CD4-positive, alpha-beta T cell (primary cell): ENCODE measurements at regions not wholly inside any gene's neighbourhood (a gene's known extent, or its start where the extent isn't known, plus 50 kb on each side); places are given as distances from the start of the nearest gene placed in this dataset.

Experiments used
- ATAC-seq: fragments of 200-7000 bp; cut with Tn5 transposase; one replicate; pipeline ENCODE4 v1.10.0; 2022; ENCODE audit warnings: mild to moderate bottlenecking; ENCODE audit not compliant: poor library complexity
- CTCF ChIA-PET: fragments of 350-600 bp; sonication (Branson Sonifier 250); formaldehyde crosslinking; loops from one replicate; lab custom pipeline; 2021; ENCODE audit warnings: antibody characterized with exemption, inconsistent platforms; lab: Charles Lee
- POLR2A ChIA-PET: fragments of 350-600 bp; sonication (Branson Sonifier 250); formaldehyde crosslinking; loops from one replicate; lab custom pipeline; 2021; ENCODE audit warnings: antibody characterized with exemption, inconsistent platforms; lab: Charles Lee
- DNase-seq, 14 experiments: peaks; one replicate each; pipeline ENCODE4 v3.0.0-alpha.2; 2013 to 2020; ENCODE audit warnings: mixed read lengths in 2 of 14
- H3K27ac ChIP-seq, 2 donors: one replicate each; pipeline versions ENCODE4 v1.5.1 to v1.7.0; 2013; ENCODE audit warnings: low read length in 2 of 2, low read depth in 1 of 2, mild to moderate bottlenecking in 1 of 2
- H3K27me3 ChIP-seq, 2 experiments: 1 replicate in 1 of 2; 2 replicates in 1 of 2; pipeline versions ENCODE4 v1.6.1 to v1.7.0; 2013; ENCODE audit warnings: low read length in 2 of 2, control low read depth in 1 of 2, mild to moderate bottlenecking in 1 of 2, moderate library complexity in 1 of 2; ENCODE audit not compliant: insufficient read depth in 2 of 2, control insufficient read depth in 1 of 2
- H3K36me3 ChIP-seq: one replicate; pipeline ENCODE4 v1.6.1; 2013; ENCODE audit warnings: low read length, control low read depth; ENCODE audit not compliant: insufficient read depth
- H3K4me1 ChIP-seq: one replicate; pipeline ENCODE4 v1.6.1; 2013; ENCODE audit warnings: low read length, control low read depth; ENCODE audit not compliant: insufficient read depth
- H3K4me3 ChIP-seq: one replicate; pipeline ENCODE4 v1.5.1; 2013; ENCODE audit warnings: mild to moderate bottlenecking, low read length, moderate library complexity
- H3K9me3 ChIP-seq, 2 experiments: 1 replicate in 1 of 2; 2 replicates in 1 of 2; pipeline versions ENCODE4 v1.6.1 to v1.7.0; 2013; ENCODE audit warnings: low read length in 2 of 2, mild to moderate bottlenecking in 2 of 2, control low read depth in 1 of 2, moderate library complexity in 1 of 2; ENCODE audit not compliant: control insufficient read depth in 1 of 2, insufficient read depth in 1 of 2
- H3K27ac Mint-ChIP-seq: one replicate; pipeline ENCODE4 v1.8.0; 2020; ENCODE audit warnings: mixed read lengths
- H3K27me3 Mint-ChIP-seq: one replicate; pipeline ENCODE4 v1.8.0; 2021; ENCODE audit warnings: mixed read lengths
- H3K36me3 Mint-ChIP-seq: one replicate; pipeline ENCODE4 v1.8.0; 2021; ENCODE audit warnings: low read depth, mixed read lengths
- H3K4me1 Mint-ChIP-seq: one replicate; pipeline ENCODE4 v1.8.0; 2021; ENCODE audit warnings: low read depth, mixed read lengths
- H3K4me3 Mint-ChIP-seq: one replicate; pipeline ENCODE4 v1.8.0; 2020; ENCODE audit warnings: mild to moderate bottlenecking, mixed read lengths
- H3K9me3 Mint-ChIP-seq: one replicate; pipeline ENCODE4 v1.8.0; 2020; ENCODE audit warnings: mixed read lengths
- CTCF ChIP-seq: fragments of 200-600 bp; IDR thresholded peaks from one replicate; pipeline ENCODE4 v1.8.0; 2022; ENCODE audit warnings: antibody characterized with exemption, mild to moderate bottlenecking
- intact Hi-C, 2 experiments: fragments of 100-400 bp; cut with DNase I in 1 of 2; cut with micrococcal nuclease in 1 of 2; formaldehyde crosslinking; loops; one replicate each; pipeline versions ENCODE4 v1.15.1 to v1.9.0; 2023 to 2025; cut with DNase I, micrococcal nuclease

- no peaks in the 10 kb centered on the region for H3K27me3 Mint-ChIP-seq
- CTCF ChIA-PET = no interaction called here
- intact Hi-C loops = no loop called here
Observed at GRCh38 chr3:188067932-188068331, 86.0 kb upstream of the LPP start.

GRCh38 chr3:188068342-188068741 is 85.6 kb upstream of the LPP start:
- ATAC-seq = no peak
- Histone ChIP-seq H3K36me3 (no peaks in the 10 kb centered on the region), H3K9me3 (no peaks in the 10 kb centered on the region), H3K27ac (no peak overlapping the region), H3K4me3 (no peak overlapping the region), H3K4me1 (no peaks in the 10 kb centered on the region), H3K27me3 (no peaks in the 10 kb centered on the region)
- POLR2A ChIA-PET = no interaction called here
- TF ChIP-seq CTCF = no peak
- no peaks in the 10 kb centered on the region for H3K27me3 Mint-ChIP-seq
- no peaks in the 10 kb centered on the region for H3K9me3 Mint-ChIP-seq
- H3K36me3 Mint-ChIP-seq = no peaks in the 10 kb centered on the region
- no peak for DNase-seq
- H3K27ac Mint-ChIP-seq = no peak overlapping the region
- CTCF ChIA-PET = no interaction called here
- no peak overlapping the region for H3K4me3 Mint-ChIP-seq
- intact Hi-C loops = no loop called here
- no peaks in the 10 kb centered on the region for H3K4me1 Mint-ChIP-seq

More at GRCh38 chr3:188067932-188068331, 86.0 kb upstream of the LPP start:
- H3K27ac Mint-ChIP-seq = no peak overlapping the region
- H3K27me3 ChIP-seq = no peaks in the 10 kb centered on the region
- POLR2A ChIA-PET = no interaction called here
- H3K27ac ChIP-seq = no peak overlapping the region
- no peaks in the 10 kb centered on the region for H3K36me3 Mint-ChIP-seq
- DNase-seq = no peak
- H3K36me3 ChIP-seq = no peaks in the 10 kb centered on the region
- H3K4me3 ChIP-seq = no peak overlapping the region
- H3K4me1 ChIP-seq = no peaks in the 10 kb centered on the region
- TF ChIP-seq CTCF = no peak
- no peaks in the 10 kb centered on the region for H3K9me3 ChIP-seq
- no peak for ATAC-seq
- H3K9me3 Mint-ChIP-seq = no peaks in the 10 kb centered on the region
- no peak overlapping the region for H3K4me3 Mint-ChIP-seq
- no peaks in the 10 kb centered on the region for H3K4me1 Mint-ChIP-seq

- no peak overlapping the region for H3K4me3 Mint-ChIP-seq
- no peaks in the 10 kb centered on the region for H3K27me3 ChIP-seq
- CTCF ChIA-PET = no interaction called here
- no peak overlapping the region for H3K4me3 ChIP-seq
- no peak overlapping the region for H3K27ac ChIP-seq
- H3K27me3 Mint-ChIP-seq = no peaks in the 10 kb centered on the region
- ATAC-seq = no peak
- H3K9me3 ChIP-seq = no peaks in the 10 kb centered on the region
- no peaks in the 10 kb centered on the region for H3K9me3 Mint-ChIP-seq
- no peaks in the 10 kb centered on the region for H3K4me1 Mint-ChIP-seq
- H3K27ac Mint-ChIP-seq = no peak overlapping the region
- H3K4me1 ChIP-seq = no peaks in the 10 kb centered on the region
- no peak for TF ChIP-seq CTCF
- POLR2A ChIA-PET = no interaction called here
- intact Hi-C loops = no loop called here
- no peaks in the 10 kb centered on the region for H3K36me3 Mint-ChIP-seq
- no peak for DNase-seq
- H3K36me3 ChIP-seq = no peaks in the 10 kb centered on the region
Observed at GRCh38 chr3:188071636-188072035, 82.3 kb upstream of the LPP start.
